ENCODE measurements at regions not wholly inside any gene's neighbourhood (a gene's known extent, or its start where the extent isn't known, plus 50 kb on each side); places are given as distances from the start of the nearest gene placed in this dataset.

DNA sequence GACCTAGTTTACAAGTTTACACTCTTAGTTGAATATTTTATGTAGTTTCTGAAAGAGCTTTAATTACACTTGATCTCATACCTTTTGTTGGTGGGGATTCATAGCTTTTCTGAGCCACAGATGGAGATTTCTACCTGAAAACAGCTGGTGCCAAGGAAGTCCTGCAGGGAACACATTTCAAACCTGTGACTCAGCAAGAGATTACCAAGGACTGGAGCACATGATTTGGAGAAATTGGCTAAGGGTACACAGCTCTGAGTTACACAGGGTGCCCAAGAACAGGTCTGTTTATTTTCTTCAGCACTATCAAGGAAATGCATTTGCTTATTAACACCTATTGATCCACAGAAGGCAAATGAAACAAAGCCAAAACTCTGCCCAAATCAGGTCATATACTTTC, 691.5 kb downstream of the KCTD8 start:
- H3K4me3 ChIP-seq: no peak overlapping the region
- no peaks in the 10 kb centered on the region for H3K4me1 ChIP-seq
- intact Hi-C loops (cut with DNase I): no loop called here
- no peaks in the 10 kb centered on the region for H3K36me3 ChIP-seq (ENCODE audit: insufficient read depth in 1 of 2, low read depth in 1 of 2)
- H3K9me3 ChIP-seq: no peaks in the 10 kb centered on the region
- no peaks in the 10 kb centered on the region for H3K27me3 ChIP-seq (ENCODE audit: insufficient read depth in 3 of 3, low read length in 2 of 3)
- no peak for ATAC-seq
- TF ChIP-seq, protein P1, sequence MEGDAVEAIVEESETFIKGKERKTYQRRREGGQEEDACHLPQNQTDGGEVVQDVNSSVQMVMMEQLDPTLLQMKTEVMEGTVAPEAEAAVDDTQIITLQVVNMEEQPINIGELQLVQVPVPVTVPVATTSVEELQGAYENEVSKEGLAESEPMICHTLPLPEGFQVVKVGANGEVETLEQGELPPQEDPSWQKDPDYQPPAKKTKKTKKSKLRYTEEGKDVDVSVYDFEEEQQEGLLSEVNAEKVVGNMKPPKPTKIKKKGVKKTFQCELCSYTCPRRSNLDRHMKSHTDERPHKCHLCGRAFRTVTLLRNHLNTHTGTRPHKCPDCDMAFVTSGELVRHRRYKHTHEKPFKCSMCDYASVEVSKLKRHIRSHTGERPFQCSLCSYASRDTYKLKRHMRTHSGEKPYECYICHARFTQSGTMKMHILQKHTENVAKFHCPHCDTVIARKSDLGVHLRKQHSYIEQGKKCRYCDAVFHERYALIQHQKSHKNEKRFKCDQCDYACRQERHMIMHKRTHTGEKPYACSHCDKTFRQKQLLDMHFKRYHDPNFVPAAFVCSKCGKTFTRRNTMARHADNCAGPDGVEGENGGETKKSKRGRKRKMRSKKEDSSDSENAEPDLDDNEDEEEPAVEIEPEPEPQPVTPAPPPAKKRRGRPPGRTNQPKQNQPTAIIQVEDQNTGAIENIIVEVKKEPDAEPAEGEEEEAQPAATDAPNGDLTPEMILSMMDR (IDR thresholded peaks at IDR 0.05): no peak
- no peak for DNase-seq
- no peak overlapping the region for H3K27ac ChIP-seq

- Histone ChIP-seq H3K36me3 (ENCODE audit: insufficient read depth in 1 of 2, low read depth in 1 of 2) (no peaks in the 10 kb centered on the region), H3K9me3 (no peaks in the 10 kb centered on the region), H3K4me3 (no peak overlapping the region), H3K27me3 (ENCODE audit: insufficient read depth in 3 of 3, low read length in 2 of 3) (no peaks in the 10 kb centered on the region), H3K27ac (no peak overlapping the region), H3K4me1 (no peaks in the 10 kb centered on the region)
- intact Hi-C loops (cut with DNase I): no loop called here
- WGBS, 3 donors: 90 to 96% (median 91%) methylated on average over 1 of the region's 1 CpG
- DNase-seq (no peak), ATAC-seq (no peak)
- TF ChIP-seq, protein P1 (IDR thresholded peaks at IDR 0.05): no peak
Observed at GRCh38 chr4:43758836-43759235, 689.8 kb downstream of the KCTD8 start.

DNA sequence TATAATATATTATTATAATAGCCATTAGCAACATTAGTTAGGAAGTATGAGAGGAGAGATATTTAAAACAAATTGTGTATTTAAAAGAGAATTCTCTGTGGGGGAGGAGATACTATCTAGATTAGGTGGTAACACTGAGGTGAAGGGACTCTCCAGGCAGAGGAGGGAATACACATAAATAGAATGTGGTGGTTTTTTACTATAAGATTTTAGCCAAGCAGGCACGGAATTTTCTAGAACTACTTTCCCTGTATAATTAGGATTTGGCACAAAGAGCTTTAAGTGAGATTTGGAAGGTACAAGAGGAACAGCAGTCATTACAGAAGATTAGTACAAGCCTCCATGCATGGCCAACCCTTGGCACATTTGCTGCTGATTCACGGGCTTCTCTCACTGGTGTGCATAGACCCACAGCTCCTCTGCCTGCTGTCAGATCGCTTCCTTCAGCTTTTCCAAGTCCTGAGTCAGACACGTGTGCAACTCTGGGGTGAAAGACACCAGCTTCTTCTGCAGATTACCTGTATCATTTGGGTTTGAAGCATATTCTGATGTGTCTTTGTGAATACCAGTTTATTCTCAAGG, 685.5 kb downstream of the KCTD8 start:
- H3K4me1 ChIP-seq: no peaks in the 10 kb centered on the region
- no peaks in the 10 kb centered on the region for H3K9me3 ChIP-seq
- TF ChIP-seq, protein P1 (IDR thresholded peaks at IDR 0.05): no peak
- no peaks in the 10 kb centered on the region for H3K36me3 ChIP-seq (ENCODE audit: insufficient read depth in 1 of 2, low read depth in 1 of 2)
- H3K4me3 ChIP-seq: no peak overlapping the region
- intact Hi-C loops (cut with DNase I): no loop called here
- WGBS, 3 donors: 27 to 43% (median 41%) methylated on average over 4 of the region's 4 CpGs
- no peak for DNase-seq
- peak in 3 of 4 donors; percentile 27 to 50 (median 49) for ATAC-seq
- H3K27ac ChIP-seq: no peak overlapping the region
- no peaks in the 10 kb centered on the region for H3K27me3 ChIP-seq (ENCODE audit: insufficient read depth in 3 of 3, low read length in 2 of 3)

DNA sequence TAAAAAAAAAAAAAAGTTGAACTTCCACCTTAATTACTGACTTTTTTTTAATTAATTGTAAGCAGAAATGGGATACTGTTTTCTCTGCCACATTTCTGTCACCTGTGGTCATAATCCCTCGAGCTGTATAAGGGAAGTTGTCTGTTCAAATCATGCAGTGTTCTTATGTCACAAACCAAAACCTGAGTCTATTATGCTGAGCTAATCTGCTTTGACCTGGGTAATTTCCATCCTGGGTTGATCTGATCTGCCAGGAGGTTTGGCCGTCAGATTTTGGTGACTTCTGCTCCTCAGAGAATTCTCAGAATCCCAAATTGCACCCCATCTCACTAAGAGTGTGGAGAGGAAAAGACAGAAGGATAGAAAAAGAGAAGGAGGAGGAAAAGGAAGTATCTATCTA, 683.1 kb downstream of the KCTD8 start:
- no peak for ATAC-seq
- WGBS, 3 donors: 55 to 71% (median 58%) methylated on average over 2 of the region's 2 CpGs

DNA sequence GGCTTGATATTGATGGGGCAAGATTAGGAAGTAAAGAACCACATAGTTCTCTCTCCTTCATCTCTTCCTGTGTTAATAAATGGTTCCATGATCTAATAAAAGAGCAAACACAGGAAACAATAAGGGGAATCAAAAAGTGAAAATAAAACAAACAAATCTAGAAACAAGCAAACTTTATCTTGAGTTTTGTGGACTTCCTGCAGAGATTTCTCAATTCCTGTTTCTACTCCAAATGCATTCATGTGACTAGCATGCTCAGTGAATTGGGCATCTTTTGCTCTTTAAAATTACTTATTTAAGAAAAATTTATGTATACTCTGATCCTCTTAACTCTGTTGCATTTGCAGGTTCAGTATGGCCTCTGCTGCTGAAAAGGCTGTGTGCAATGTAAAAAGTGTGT, 682.0 kb downstream of the KCTD8 start:
- intact Hi-C loops (cut with DNase I): no loop called here
- ATAC-seq (no peak), DNase-seq (no peak)
- Histone ChIP-seq H3K9me3 (no peaks in the 10 kb centered on the region), H3K27ac (no peak overlapping the region), H3K36me3 (ENCODE audit: insufficient read depth in 1 of 2, low read depth in 1 of 2) (no peaks in the 10 kb centered on the region), H3K4me1 (no peaks in the 10 kb centered on the region), H3K4me3 (no peak overlapping the region), H3K27me3 (ENCODE audit: insufficient read depth in 3 of 3, low read length in 2 of 3) (no peaks in the 10 kb centered on the region)
- TF ChIP-seq, protein P1 (IDR thresholded peaks at IDR 0.05): no peak

More for the DNA sequence above, 683.1 kb downstream of the KCTD8 start:
- TF ChIP-seq, protein P1 (IDR thresholded peaks at IDR 0.05): no peak
- H3K4me1 ChIP-seq: no peaks in the 10 kb centered on the region
- no peaks in the 10 kb centered on the region for H3K27me3 ChIP-seq (ENCODE audit: insufficient read depth in 3 of 3, low read length in 2 of 3)
- no peak overlapping the region for H3K4me3 ChIP-seq
- no peaks in the 10 kb centered on the region for H3K9me3 ChIP-seq
- no peak overlapping the region for H3K27ac ChIP-seq
- DNase-seq: no peak
- no peaks in the 10 kb centered on the region for H3K36me3 ChIP-seq (ENCODE audit: insufficient read depth in 1 of 2, low read depth in 1 of 2)
- intact Hi-C loops (cut with DNase I): no loop called here
